Endothelial cell (in vitro differentiated cells): ENCODE measurements at regions not wholly inside any gene's neighbourhood (a gene's known extent, or its start where the extent isn't known, plus 50 kb on each side); places are given as distances from the start of the nearest gene placed in this dataset.

Experiments
- DNase-seq: peaks from one replicate; pipeline ENCODE4 v3.0.0; 2021; ENCODE audit warnings: low spot score
- H3K27ac Mint-ChIP-seq: one replicate; pipeline ENCODE4 v1.8.0; 2021; ENCODE audit warnings: mixed read lengths, inconsistent platforms; ENCODE audit not compliant: unreplicated experiment
- H3K27me3 Mint-ChIP-seq: one replicate; pipeline ENCODE4 v1.8.0; 2021; ENCODE audit warnings: mild to moderate bottlenecking, moderate library complexity, mixed read lengths, inconsistent platforms; ENCODE audit not compliant: unreplicated experiment
- H3K36me3 Mint-ChIP-seq: one replicate; pipeline ENCODE4 v1.8.0; 2021; ENCODE audit warnings: mild to moderate bottlenecking, low read depth, mixed read lengths, inconsistent platforms; ENCODE audit not compliant: unreplicated experiment
- H3K4me1 Mint-ChIP-seq: one replicate; pipeline ENCODE4 v1.8.0; 2021; ENCODE audit warnings: mild to moderate bottlenecking, mixed read lengths, inconsistent platforms; ENCODE audit not compliant: unreplicated experiment
- H3K4me3 Mint-ChIP-seq: one replicate; pipeline ENCODE4 v1.8.0; 2021; ENCODE audit warnings: mild to moderate bottlenecking, mixed read lengths, inconsistent platforms; ENCODE audit not compliant: unreplicated experiment
- H3K9me3 Mint-ChIP-seq: one replicate; pipeline ENCODE4 v1.8.0; 2021; ENCODE audit warnings: mixed read lengths, inconsistent platforms; ENCODE audit not compliant: unreplicated experiment
- TF ChIP-seq, protein P1 (sequence below): fragments of 200-600 bp; sonication (generic); IDR thresholded peaks from one replicate; pipeline ENCODE4 v1.5.0; 2021; ENCODE audit warnings: antibody characterized with exemption; ENCODE audit not compliant: unreplicated experiment

DNA sequence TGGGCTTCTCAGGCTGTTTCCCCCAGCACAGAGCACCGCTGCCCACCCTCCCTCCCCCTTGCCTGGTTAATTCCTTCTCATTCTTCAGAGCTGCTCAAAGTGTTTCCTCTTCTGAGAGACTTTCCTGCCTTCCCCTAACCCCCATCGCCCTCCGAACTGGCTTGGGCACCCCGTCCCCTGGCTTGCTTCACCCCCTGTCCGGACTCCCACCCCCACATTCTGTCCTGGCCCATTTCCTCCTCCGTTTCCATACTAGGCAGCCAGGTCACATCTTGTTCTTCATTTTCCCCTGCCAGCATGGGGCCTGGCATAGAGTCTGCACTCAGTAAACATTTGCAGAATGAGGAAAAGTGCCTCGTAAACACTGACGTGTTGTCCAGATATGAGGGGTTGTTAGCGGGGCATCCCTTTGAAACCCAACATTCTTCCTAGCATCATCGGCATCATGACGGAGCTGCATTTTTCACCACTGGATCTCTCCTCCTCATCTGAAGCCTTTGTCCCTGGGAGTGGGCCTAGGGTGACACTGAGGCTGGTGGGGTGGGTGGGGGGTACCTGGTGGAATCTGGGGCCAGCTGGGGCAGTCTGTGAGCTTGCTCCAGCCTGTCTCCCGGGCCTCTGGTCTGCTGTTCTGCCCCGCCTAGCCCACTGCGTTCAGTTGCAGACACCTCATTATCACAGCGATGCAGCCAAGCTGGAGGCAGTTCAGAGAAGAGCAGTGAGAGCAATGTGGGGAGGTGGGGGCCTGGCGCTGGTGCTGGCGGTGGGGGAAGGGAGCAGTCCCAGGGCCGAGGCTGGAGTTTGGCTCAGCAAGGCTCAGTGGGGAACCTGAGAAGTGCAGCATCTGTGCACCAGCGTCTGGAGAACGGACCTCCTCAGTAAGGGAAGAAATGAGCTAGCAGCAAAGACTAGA lies 149.4 kb upstream of the PJA1 start:
- Mint-ChIP-seq H3K4me1 (no peaks in the 10 kb centered on the region), H3K27me3 (no peaks in the 10 kb centered on the region), H3K36me3 (no peaks in the 10 kb centered on the region), H3K4me3 (no peak overlapping the region), H3K27ac (no peak overlapping the region), H3K9me3 (no peaks in the 10 kb centered on the region)
- TF ChIP-seq, protein P1, sequence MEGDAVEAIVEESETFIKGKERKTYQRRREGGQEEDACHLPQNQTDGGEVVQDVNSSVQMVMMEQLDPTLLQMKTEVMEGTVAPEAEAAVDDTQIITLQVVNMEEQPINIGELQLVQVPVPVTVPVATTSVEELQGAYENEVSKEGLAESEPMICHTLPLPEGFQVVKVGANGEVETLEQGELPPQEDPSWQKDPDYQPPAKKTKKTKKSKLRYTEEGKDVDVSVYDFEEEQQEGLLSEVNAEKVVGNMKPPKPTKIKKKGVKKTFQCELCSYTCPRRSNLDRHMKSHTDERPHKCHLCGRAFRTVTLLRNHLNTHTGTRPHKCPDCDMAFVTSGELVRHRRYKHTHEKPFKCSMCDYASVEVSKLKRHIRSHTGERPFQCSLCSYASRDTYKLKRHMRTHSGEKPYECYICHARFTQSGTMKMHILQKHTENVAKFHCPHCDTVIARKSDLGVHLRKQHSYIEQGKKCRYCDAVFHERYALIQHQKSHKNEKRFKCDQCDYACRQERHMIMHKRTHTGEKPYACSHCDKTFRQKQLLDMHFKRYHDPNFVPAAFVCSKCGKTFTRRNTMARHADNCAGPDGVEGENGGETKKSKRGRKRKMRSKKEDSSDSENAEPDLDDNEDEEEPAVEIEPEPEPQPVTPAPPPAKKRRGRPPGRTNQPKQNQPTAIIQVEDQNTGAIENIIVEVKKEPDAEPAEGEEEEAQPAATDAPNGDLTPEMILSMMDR, result no peak
- DNase-seq, result no peak

DNA sequence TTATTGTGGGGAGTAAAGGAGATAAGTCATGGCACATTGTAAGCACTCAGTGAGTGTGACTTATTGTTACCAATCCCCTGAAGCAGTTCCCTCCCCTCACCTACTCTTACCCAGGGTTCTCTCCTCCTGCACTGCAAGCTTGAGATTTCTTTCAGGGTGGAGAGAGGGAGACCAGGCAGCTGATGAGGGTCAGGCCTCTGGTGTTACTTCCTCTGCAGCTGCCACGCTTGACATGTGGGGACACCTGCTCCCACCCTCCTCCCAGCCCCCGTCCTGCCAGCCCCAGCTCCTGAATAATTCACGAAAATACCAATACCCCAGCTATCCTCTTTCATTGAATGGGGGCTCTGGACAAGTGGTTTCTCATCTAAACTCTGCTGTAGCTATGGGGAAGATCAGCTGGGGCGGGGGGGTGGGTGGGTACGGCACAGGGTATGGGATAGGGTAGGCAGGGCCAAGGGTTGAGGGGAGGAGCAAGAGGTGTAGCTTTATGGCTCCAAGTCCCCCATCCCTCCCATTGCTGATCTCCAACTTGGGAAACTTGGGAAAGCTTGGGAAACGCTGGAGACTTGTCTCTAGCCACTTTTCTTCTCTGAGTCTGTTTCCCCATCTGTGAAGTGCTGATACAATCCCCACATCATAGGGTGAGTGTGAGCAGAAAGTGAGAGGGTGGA lies 148.5 kb upstream of the PJA1 start:
- TF ChIP-seq, protein P1, result no peak
- Mint-ChIP-seq H3K4me3 (no peak overlapping the region), H3K36me3 (no peaks in the 10 kb centered on the region), H3K4me1 (no peaks in the 10 kb centered on the region), H3K9me3 (no peaks in the 10 kb centered on the region), H3K27me3 (no peaks in the 10 kb centered on the region), H3K27ac (no peak overlapping the region)
- DNase-seq, result no peak

DNA sequence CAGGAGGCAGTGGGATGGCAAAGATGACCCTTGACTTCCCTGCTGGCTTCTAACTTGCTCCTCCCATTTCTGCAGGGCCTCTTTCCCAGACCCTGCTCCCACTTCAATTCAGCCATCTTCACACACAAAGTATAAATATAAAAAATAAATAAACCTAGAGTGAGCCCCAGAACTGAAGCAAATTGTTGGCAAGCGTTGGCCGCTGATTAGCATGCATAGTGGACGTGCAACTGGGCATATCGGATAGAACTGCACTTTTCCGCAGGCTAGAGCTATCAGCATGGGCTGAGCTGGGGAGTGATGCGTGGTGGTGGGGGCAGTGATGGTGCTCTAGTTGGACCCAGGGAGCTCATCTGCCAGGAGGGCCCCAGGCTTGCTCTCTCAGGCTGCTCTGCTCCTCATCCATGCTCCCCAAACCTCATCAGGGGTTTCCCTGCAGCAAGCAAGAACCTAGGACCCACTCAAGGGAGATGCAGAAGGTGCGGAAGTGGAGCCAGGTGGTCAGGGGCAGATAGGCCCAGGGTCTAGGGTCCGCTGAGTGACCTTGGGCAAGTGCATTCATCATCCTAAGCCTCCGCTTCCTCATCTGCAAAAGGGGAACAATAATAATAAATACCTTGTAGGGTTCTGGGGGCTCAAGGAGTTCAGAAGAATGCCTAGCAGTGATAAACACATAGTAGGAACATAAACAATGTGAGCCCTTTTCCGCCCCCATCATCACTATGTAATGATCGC lies 146.8 kb upstream of the PJA1 start:
- Mint-ChIP-seq H3K36me3 (no peaks in the 10 kb centered on the region), H3K4me3 (no peak overlapping the region), H3K9me3 (no peaks in the 10 kb centered on the region), H3K27ac (no peak overlapping the region), H3K27me3 (no peaks in the 10 kb centered on the region), H3K4me1 (no peaks in the 10 kb centered on the region)
- TF ChIP-seq, protein P1, result no peak
- DNase-seq, result no peak

DNA sequence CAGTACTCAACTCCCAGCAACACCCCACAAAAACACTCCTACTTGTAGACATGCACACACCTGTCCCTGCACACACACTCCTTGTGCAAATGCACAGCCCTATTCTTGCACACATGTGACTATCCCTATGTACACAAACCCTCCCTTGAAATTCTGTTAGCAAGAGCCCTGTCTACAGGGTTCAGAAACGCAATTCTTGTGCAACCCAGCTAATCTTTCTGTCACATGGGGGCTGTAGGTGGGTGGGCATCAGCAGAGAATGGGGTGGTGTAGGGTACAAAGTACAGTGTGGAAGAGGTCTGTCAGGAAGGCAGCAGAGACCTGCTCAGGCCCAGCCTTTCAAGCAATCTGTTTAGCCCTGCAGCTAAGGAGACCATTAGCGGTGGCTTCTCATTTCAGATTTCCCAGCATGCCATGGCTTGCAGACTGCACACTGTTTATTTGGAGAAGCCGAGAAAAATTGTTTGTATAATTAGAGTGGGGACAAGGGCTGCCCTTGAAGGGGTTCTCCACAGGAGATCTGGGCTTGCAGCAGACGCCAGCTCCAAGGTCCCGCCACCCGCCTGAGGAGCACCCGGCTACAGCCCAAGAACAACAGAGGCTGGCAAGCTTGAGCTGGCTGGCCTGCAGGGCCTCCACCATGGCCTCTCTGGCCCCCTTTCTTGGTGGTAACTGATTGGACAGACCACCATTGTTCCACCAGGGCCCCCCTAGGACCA lies 144.0 kb upstream of the PJA1 start:
- Mint-ChIP-seq H3K4me3 (no peak overlapping the region), H3K27me3 (no peaks in the 10 kb centered on the region), H3K9me3 (no peaks in the 10 kb centered on the region), H3K4me1 (no peaks in the 10 kb centered on the region), H3K36me3 (no peaks in the 10 kb centered on the region), H3K27ac (no peak overlapping the region)
- TF ChIP-seq, protein P1, result no peak
- no peak for DNase-seq
